MM.1S (cell line): ENCODE measurements at regions not wholly inside any gene's neighbourhood (a gene's known extent, or its start where the extent isn't known, plus 50 kb on each side); places are given as distances from the start of the nearest gene placed in this dataset.

Experiments used
- DNase-seq: peaks from one replicate; pipeline ENCODE4 v3.0.0-alpha.2; 2015
- H2AFZ ChIP-seq: fragments of 300-600 bp; sonication (generic); 2 replicates; pipeline ENCODE4 v1.6.0; 2016; ENCODE audit warnings: antibody characterized with exemption, low read length
- H3F3A ChIP-seq: fragments of 300-600 bp; sonication (generic); 2 replicates; pipeline ENCODE4 v1.6.1; 2016; ENCODE audit warnings: mild to moderate bottlenecking, antibody characterized with exemption, low read length, moderate library complexity, mixed read lengths; ENCODE audit not compliant: insufficient read depth
- H3K27ac ChIP-seq: fragments of 300-600 bp; sonication (generic); 2 replicates; pipeline ENCODE4 v1.5.1; 2016; ENCODE audit warnings: mild to moderate bottlenecking, low read length
- H3K27me3 ChIP-seq: fragments of 300-600 bp; sonication (generic); replicated peaks from 2 replicates; pipeline ENCODE4 v1.6.0; 2016; ENCODE audit warnings: low read length; ENCODE audit not compliant: insufficient read depth
- H3K36me3 ChIP-seq: fragments of 300-600 bp; sonication (generic); replicated peaks from 2 replicates; pipeline ENCODE4 v1.6.1; 2016; ENCODE audit warnings: mild to moderate bottlenecking, low read length, mixed read lengths; ENCODE audit not compliant: insufficient read depth
- H3K4me1 ChIP-seq: fragments of 300-600 bp; sonication (generic); 2 replicates; pipeline ENCODE4 v1.6.1; 2016; ENCODE audit warnings: low read length, mixed read lengths
- H3K4me2 ChIP-seq: fragments of 300-600 bp; sonication (generic); 2 replicates; pipeline ENCODE4 v1.6.0; 2016; ENCODE audit warnings: low read depth, low read length
- H3K4me3 ChIP-seq: fragments of 300-600 bp; sonication (generic); 2 replicates; pipeline ENCODE4 v1.5.1; 2016; ENCODE audit warnings: low read length, mixed read lengths
- H3K79me2 ChIP-seq: fragments of 300-600 bp; sonication (generic); 2 replicates; pipeline ENCODE4 v1.6.1; 2016; ENCODE audit warnings: mixed run types, low read length, mixed read lengths
- H3K9ac ChIP-seq: fragments of 300-600 bp; sonication (generic); 2 replicates; pipeline ENCODE4 v1.6.1; 2016; ENCODE audit warnings: low read length, mixed read lengths
- H3K9me2 ChIP-seq: fragments of 300-600 bp; sonication (generic); replicated peaks from 2 replicates; pipeline ENCODE4 v1.6.1; 2016; ENCODE audit warnings: mild to moderate bottlenecking, low read length, mixed read lengths; ENCODE audit not compliant: insufficient read depth
- H3K9me3 ChIP-seq: fragments of 300-600 bp; sonication (generic); replicated peaks from 2 replicates; pipeline ENCODE4 v1.6.1; 2016; ENCODE audit warnings: mild to moderate bottlenecking, low read length, mixed read lengths; ENCODE audit not compliant: insufficient read depth
- H4K20me1 ChIP-seq: fragments of 300-600 bp; sonication (generic); 2 replicates; pipeline ENCODE4 v1.6.1; 2016; ENCODE audit warnings: mild to moderate bottlenecking, low read length, moderate library complexity, mixed read lengths; ENCODE audit not compliant: insufficient read depth
- CTCF ChIP-seq: fragments of 300-600 bp; sonication (generic); IDR thresholded peaks from 2 replicates; pipeline ENCODE4 v1.5.1; 2016; ENCODE audit warnings: antibody characterized with exemption, low read length, mixed read lengths
- EZH2 ChIP-seq: fragments of 300-600 bp; sonication (generic); optimal IDR thresholded peaks from 2 replicates; pipeline ENCODE3; 2017; ENCODE audit warnings: low read depth, mild to moderate bottlenecking, antibody characterized with exemption, low read length, mixed read lengths
- EZH2phosphoT487 ChIP-seq: fragments of 300-600 bp; sonication (generic); IDR thresholded peaks from 2 replicates; pipeline ENCODE4 v1.6.1; 2018; ENCODE audit warnings: antibody characterized with exemption, low read length

GRCh38 chr20:6614836-6615235 lies 152.7 kb upstream of the BMP2 start:
- Histone ChIP-seq H3K9ac (no peak overlapping the region), H3K79me2 (no peaks in the 10 kb centered on the region), H3K4me2 (no peak overlapping the region), H3K9me2 (no peaks in the 10 kb centered on the region), H3K36me3 (no peaks in the 10 kb centered on the region), H3K4me1 (no peaks in the 10 kb centered on the region), H3K9me3 (no peaks in the 10 kb centered on the region), H3K27me3 (no peaks in the 10 kb centered on the region), H3K27ac (no peak overlapping the region), H2AFZ (no peak overlapping the region), H3K4me3 (no peak overlapping the region), H3F3A (no peaks in the 10 kb centered on the region), H4K20me1 (no peaks in the 10 kb centered on the region)
- no peak for DNase-seq
- TF ChIP-seq EZH2phosphoT487 (no peak), EZH2 (no peak), CTCF (no peak)

DNA sequence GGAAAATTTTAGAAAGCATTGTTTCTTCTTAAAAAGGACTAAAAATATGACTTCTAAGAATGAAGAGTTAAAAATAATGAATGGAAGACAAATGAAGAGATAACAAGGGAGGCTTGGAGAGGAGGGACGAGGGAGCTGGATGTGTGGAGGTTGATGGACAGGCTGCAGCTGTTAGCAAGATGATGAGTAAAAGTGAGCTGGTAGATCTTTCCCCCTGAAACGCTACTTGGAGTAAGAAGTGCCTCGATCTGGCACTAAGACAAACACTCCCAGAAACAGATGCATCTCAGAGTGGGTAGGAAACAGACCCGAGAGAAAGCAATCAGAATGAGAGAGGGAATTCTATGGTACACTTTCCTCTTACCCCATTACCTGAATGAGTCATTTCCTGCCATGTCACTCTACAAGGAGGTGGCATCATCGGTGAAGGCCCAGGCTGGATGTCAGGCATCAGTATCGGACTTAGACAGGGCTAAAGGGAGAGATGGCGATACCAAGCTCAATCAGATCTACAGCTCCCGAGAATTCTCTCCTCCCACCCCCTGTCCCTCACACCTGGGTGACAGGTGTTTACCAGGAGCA lies 154.1 kb upstream of the BMP2 start:
- H2AFZ ChIP-seq: no peak overlapping the region
- no peaks in the 10 kb centered on the region for H3K4me1 ChIP-seq
- no peak for DNase-seq
- H3K79me2 ChIP-seq: no peaks in the 10 kb centered on the region
- H4K20me1 ChIP-seq: no peaks in the 10 kb centered on the region
- H3K27ac ChIP-seq: no peak overlapping the region
- H3F3A ChIP-seq: no peaks in the 10 kb centered on the region
- H3K9ac ChIP-seq: no peak overlapping the region
- TF ChIP-seq EZH2 (no peak), EZH2phosphoT487 (no peak), CTCF (no peak)
- H3K36me3 ChIP-seq: no peaks in the 10 kb centered on the region
- no peaks in the 10 kb centered on the region for H3K9me3 ChIP-seq
- H3K9me2 ChIP-seq: no peaks in the 10 kb centered on the region
- no peak overlapping the region for H3K4me2 ChIP-seq
- H3K27me3 ChIP-seq: no peaks in the 10 kb centered on the region
- no peak overlapping the region for H3K4me3 ChIP-seq

- no peak overlapping the region for H2AFZ ChIP-seq
- no peak overlapping the region for H3K9ac ChIP-seq
- H3K4me3 ChIP-seq: no peak overlapping the region
- no peak overlapping the region for H3K27ac ChIP-seq
- TF ChIP-seq EZH2phosphoT487: no peak
- TF ChIP-seq CTCF: no peak
- TF ChIP-seq EZH2: no peak
- no peaks in the 10 kb centered on the region for H4K20me1 ChIP-seq
- no peaks in the 10 kb centered on the region for H3K9me2 ChIP-seq
- no peaks in the 10 kb centered on the region for H3K36me3 ChIP-seq
- no peaks in the 10 kb centered on the region for H3K27me3 ChIP-seq
- DNase-seq: no peak
- H3K79me2 ChIP-seq: no peaks in the 10 kb centered on the region
- no peak overlapping the region for H3K4me2 ChIP-seq
- no peaks in the 10 kb centered on the region for H3K9me3 ChIP-seq
- no peaks in the 10 kb centered on the region for H3K4me1 ChIP-seq
- no peaks in the 10 kb centered on the region for H3F3A ChIP-seq
Measured at GRCh38 chr20:6612606-6612923, 154.9 kb upstream of the BMP2 start.
